Endothelial cell of umbilical vein (primary cell): ENCODE measurements at regions not wholly inside any gene's neighbourhood (a gene's known extent, or its start where the extent isn't known, plus 50 kb on each side); places are given as distances from the start of the nearest gene placed in this dataset.

Experiments used
- BruUV-seq: library from RNA; stranded (reverse); fragments of 400-500 nt; replicated peaks from 2 replicates; lab custom pipeline; 2021; lab: Mats Ljungman, UMichigan
- CTCF ChIA-PET: fragments of 300-600, 350-600 bp; sonication (Branson Sonifier 250); formaldehyde crosslinking; loops from one replicate; lab custom pipeline; 2021; ENCODE audit warnings: antibody characterized with exemption, inconsistent platforms; lab: Charles Lee
- POLR2A ChIA-PET: fragments of 300-600, 350-600 bp; sonication (Branson Sonifier 250); formaldehyde crosslinking; loops from one replicate; lab custom pipeline; 2021; ENCODE audit warnings: antibody characterized with exemption, inconsistent platforms; lab: Charles Lee
- DNase-seq: peaks from one replicate; pipeline ENCODE4 v3.0.0-alpha.2; 2011; ENCODE audit warnings: low read depth, low spot score
- FAIRE-seq: peaks from 2 replicates; lab custom pipeline; 2011; peaks lifted over from hg19 to GRCh38; lab: Jason Lieb, UNC
- H2AFZ ChIP-seq: 2 replicates; pipeline ENCODE4 v1.6.0; 2012; ENCODE audit warnings: low read depth, low read length, control low read depth, inconsistent platforms
- H3K27ac ChIP-seq: 2 replicates; pipeline ENCODE4 v1.5.1; 2011; ENCODE audit warnings: low read depth, mild to moderate bottlenecking, control low read depth, low read length, moderate library complexity; ENCODE audit not compliant: insufficient read depth
- H3K27me3 ChIP-seq, 2 experiments: 2 replicates each; pipeline versions ENCODE4 v1.6.0 to v1.6.1; 2011; ENCODE audit warnings: low read length in 2 of 2, mixed read lengths in 1 of 2; ENCODE audit not compliant: control insufficient read depth in 2 of 2, insufficient read depth in 2 of 2
- H3K36me3 ChIP-seq, 2 experiments: 2 replicates in 1 of 2; 3 replicates in 1 of 2; pipeline ENCODE4 v1.5.1; 2011; ENCODE audit warnings: low read length in 2 of 2, mild to moderate bottlenecking in 1 of 2, moderate library complexity in 1 of 2; ENCODE audit not compliant: control insufficient read depth in 2 of 2, insufficient read depth in 2 of 2; ENCODE audit errors: extremely low read depth in 1 of 2
- H3K4me1 ChIP-seq: 3 replicates; pipeline ENCODE4 v1.5.1; 2011; ENCODE audit warnings: mild to moderate bottlenecking, low read length; ENCODE audit not compliant: control insufficient read depth, insufficient read depth; ENCODE audit errors: extremely low read depth
- H3K4me2 ChIP-seq: 2 replicates; pipeline ENCODE4 v1.6.1; 2011; ENCODE audit warnings: low read length, control low read depth, mixed read lengths; ENCODE audit not compliant: insufficient read depth
- H3K4me3 ChIP-seq, 3 experiments: fragments of 200-600 bp in 1 of 3; sonication (generic), shearing (Covaris generic) in 1 of 3; replicated peaks in 1 of 3; 2 replicates each; pipeline ENCODE4 v1.5.1; 2011 to 2016; ENCODE audit warnings: control low read depth in 3 of 3, low read length in 3 of 3, mild to moderate bottlenecking in 2 of 3, inconsistent platforms in 1 of 3, low read depth in 1 of 3, moderate library complexity in 1 of 3; ENCODE audit not compliant: insufficient read depth in 1 of 3
- H3K79me2 ChIP-seq: 2 replicates; pipeline ENCODE4 v1.6.0; 2012; ENCODE audit warnings: low read length, inconsistent platforms; ENCODE audit not compliant: control insufficient read depth, insufficient read depth
- H3K9ac ChIP-seq: replicated peaks from 2 replicates; pipeline ENCODE3; 2011; ENCODE audit warnings: low read length, control low read depth; ENCODE audit not compliant: insufficient read depth; ENCODE audit errors: extremely low read depth
- H3K9me1 ChIP-seq: replicated peaks from 3 replicates; pipeline ENCODE4 v1.6.0; 2011; ENCODE audit warnings: mild to moderate bottlenecking, low read length; ENCODE audit not compliant: control insufficient read depth, insufficient read depth; ENCODE audit errors: extremely low read depth
- H3K9me3 ChIP-seq: replicated peaks from 2 replicates; pipeline ENCODE4 v1.5.1; 2012; ENCODE audit warnings: low read length, inconsistent platforms; ENCODE audit not compliant: control insufficient read depth, insufficient read depth
- H4K20me1 ChIP-seq: replicated peaks from 2 replicates; pipeline ENCODE3; 2011; ENCODE audit warnings: mild to moderate bottlenecking, low read length; ENCODE audit not compliant: control insufficient read depth, insufficient read depth; ENCODE audit errors: extremely low read depth
- CTCF ChIP-seq, 2 donors: IDR thresholded peaks; 1 replicate in 1 of 2; 2 replicates in 1 of 2; pipeline ENCODE4 v1.5.1; 2011; ENCODE audit warnings: low read length in 2 of 2, mild to moderate bottlenecking in 2 of 2, moderate library complexity in 2 of 2, control low read depth in 1 of 2, inconsistent platforms in 1 of 2, low read depth in 1 of 2; ENCODE audit not compliant: insufficient read depth in 1 of 2; ENCODE audit errors: extremely low read depth in 1 of 2
- EZH2 ChIP-seq: IDR thresholded peaks from 2 replicates; pipeline ENCODE4 v1.6.1; 2012; ENCODE audit warnings: borderline replicate concordance, low read depth, mild to moderate bottlenecking, moderate library complexity, low read length, inconsistent platforms; ENCODE audit not compliant: severe bottlenecking
- FOS ChIP-seq: IDR thresholded peaks from 2 replicates; pipeline ENCODE4 v1.6.1; 2011; ENCODE audit warnings: mild to moderate bottlenecking, low read length, moderate library complexity, borderline replicate concordance; ENCODE audit not compliant: insufficient read depth
- GATA2 ChIP-seq: IDR thresholded peaks from 2 replicates; pipeline ENCODE4 v1.7.0; 2011; ENCODE audit warnings: low read depth, mild to moderate bottlenecking, moderate library complexity, mixed read lengths, low read length; ENCODE audit not compliant: insufficient read length, insufficient read depth
- JUN ChIP-seq: IDR thresholded peaks from 2 replicates; pipeline ENCODE4 v1.6.1; 2011; ENCODE audit warnings: borderline replicate concordance, low read depth; ENCODE audit not compliant: insufficient read length, insufficient read depth
- MYC ChIP-seq: IDR thresholded peaks from one replicate; pipeline ENCODE4 v1.6.1; 2011; ENCODE audit warnings: mild to moderate bottlenecking, low read depth, low read length
- POLR2A ChIP-seq: IDR thresholded peaks from 2 replicates; pipeline ENCODE4 v1.6.1; 2012; ENCODE audit warnings: low read depth, mild to moderate bottlenecking, control low read depth, low read length
- POLR2AphosphoS5 ChIP-seq: IDR thresholded peaks from 2 replicates; pipeline ENCODE4 v1.6.1; 2012; ENCODE audit warnings: low read depth, mild to moderate bottlenecking, control low read depth, low read length, moderate library complexity; ENCODE audit not compliant: insufficient read depth
- dilution Hi-C: fragments of 300-500 bp; cut with MboI; formaldehyde crosslinking; loops from one replicate; pipeline ENCODE4 v1.15.0; 2019; ENCODE audit warnings: low sequenced_read_pairs; ENCODE audit not compliant: extremely low pct_ligation_motif_present
- intact Hi-C: fragments of 100-400 bp; cut with micrococcal nuclease; formaldehyde crosslinking; loops from one replicate; pipeline ENCODE4 v1.10.0; 2022
- TF ChIP-seq, protein P1 (sequence below): IDR thresholded peaks from 2 replicates; pipeline ENCODE4 v1.6.1; 2011; ENCODE audit not compliant: insufficient read depth, insufficient read length

- Histone ChIP-seq H3K4me2 (no peak overlapping the region), H3K79me2 (no peaks in the 10 kb centered on the region), H3K27me3 (no peaks in the 10 kb centered on the region), H3K4me1 (no peaks in the 10 kb centered on the region), H4K20me1 (no peaks in the 10 kb centered on the region), H3K4me3 (no peak overlapping the region), H3K9me1 (no peaks in the 10 kb centered on the region), H3K36me3 (no peaks in the 10 kb centered on the region), H2AFZ (no peak overlapping the region), H3K9me3 (no peaks in the 10 kb centered on the region), H3K9ac (no peak overlapping the region), H3K27ac (no peak overlapping the region)
- BruUV-seq = no TSS peak
- no peak for FAIRE-seq
- dilution Hi-C loops (no loop called here), intact Hi-C loops (no loop called here)
- ChIA-PET POLR2A (no interaction called here), CTCF (no interaction called here)
- no peak for DNase-seq
- TF ChIP-seq FOS = no peak
- no peak for TF ChIP-seq POLR2A
- TF ChIP-seq CTCF (IDR thresholded peaks at IDR 0.05; ENCODE audit: extremely low read depth in 1 of 2, insufficient read depth in 1 of 2, low read depth in 1 of 2, low read length in 2 of 2) = no peak
- TF ChIP-seq EZH2 = no peak
- TF ChIP-seq JUN = no peak
- TF ChIP-seq, protein P1, sequence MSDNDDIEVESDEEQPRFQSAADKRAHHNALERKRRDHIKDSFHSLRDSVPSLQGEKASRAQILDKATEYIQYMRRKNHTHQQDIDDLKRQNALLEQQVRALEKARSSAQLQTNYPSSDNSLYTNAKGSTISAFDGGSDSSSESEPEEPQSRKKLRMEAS = no peak
- no peak for TF ChIP-seq MYC
- no peak for TF ChIP-seq POLR2AphosphoS5
- TF ChIP-seq GATA2 = no peak
These were observed 187.1 kb upstream of the SEMA3E start for GRCh38 chr7:83836028-83836427.
